ENCODE measurements at regions not wholly inside any gene's neighbourhood (a gene's known extent, or its start where the extent isn't known, plus 50 kb on each side); places are given as distances from the start of the nearest gene placed in this dataset.

DNA sequence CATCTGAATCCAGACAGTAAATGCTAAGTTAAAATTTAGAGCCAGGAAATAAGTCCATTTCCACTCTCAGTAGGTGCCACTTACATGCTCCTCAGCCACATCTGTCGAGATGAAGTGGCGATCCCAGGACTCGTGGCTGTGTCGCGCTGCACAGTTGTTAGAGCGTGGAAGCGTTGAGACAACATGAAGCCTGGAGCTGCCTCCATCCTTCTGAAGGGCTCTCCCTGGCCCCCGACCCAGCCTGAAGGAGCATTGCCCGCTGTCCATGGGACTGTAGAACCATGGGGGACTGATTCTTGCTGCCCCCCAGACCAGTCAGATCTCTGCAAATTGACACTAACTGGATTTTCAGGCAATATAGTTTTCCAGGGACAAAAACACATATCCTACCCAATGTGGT lies 58.9 kb downstream of the IRX1 start:
- no peak for ATAC-seq
- no peaks in the 10 kb centered on the region for H3K9me3 ChIP-seq
- H3K4me3 ChIP-seq: no peak overlapping the region
- H3K27me3 ChIP-seq: peaks cover 32% of the 10 kb centered on the region
- TF ChIP-seq EP300 (IDR thresholded peaks at IDR 0.05) (no peak), POLR2A (IDR thresholded peaks at IDR 0.05) (no peak), POLR2AphosphoS5 (IDR thresholded peaks at IDR 0.05) (no peak)
- TF ChIP-seq, protein P1, sequence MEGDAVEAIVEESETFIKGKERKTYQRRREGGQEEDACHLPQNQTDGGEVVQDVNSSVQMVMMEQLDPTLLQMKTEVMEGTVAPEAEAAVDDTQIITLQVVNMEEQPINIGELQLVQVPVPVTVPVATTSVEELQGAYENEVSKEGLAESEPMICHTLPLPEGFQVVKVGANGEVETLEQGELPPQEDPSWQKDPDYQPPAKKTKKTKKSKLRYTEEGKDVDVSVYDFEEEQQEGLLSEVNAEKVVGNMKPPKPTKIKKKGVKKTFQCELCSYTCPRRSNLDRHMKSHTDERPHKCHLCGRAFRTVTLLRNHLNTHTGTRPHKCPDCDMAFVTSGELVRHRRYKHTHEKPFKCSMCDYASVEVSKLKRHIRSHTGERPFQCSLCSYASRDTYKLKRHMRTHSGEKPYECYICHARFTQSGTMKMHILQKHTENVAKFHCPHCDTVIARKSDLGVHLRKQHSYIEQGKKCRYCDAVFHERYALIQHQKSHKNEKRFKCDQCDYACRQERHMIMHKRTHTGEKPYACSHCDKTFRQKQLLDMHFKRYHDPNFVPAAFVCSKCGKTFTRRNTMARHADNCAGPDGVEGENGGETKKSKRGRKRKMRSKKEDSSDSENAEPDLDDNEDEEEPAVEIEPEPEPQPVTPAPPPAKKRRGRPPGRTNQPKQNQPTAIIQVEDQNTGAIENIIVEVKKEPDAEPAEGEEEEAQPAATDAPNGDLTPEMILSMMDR (IDR thresholded peaks at IDR 0.05): no peak
- WGBS, 2 donors (ENCODE audit: low coverage in 1 of 2): 60% methylated on average over 1 of the region's 9 CpGs; no CpG with 5 or more reads in 1 of the 2 donors
- no peaks in the 10 kb centered on the region for H3K36me3 ChIP-seq
- H3K27ac ChIP-seq: no peak overlapping the region
- no peaks in the 10 kb centered on the region for H3K4me1 ChIP-seq

DNA sequence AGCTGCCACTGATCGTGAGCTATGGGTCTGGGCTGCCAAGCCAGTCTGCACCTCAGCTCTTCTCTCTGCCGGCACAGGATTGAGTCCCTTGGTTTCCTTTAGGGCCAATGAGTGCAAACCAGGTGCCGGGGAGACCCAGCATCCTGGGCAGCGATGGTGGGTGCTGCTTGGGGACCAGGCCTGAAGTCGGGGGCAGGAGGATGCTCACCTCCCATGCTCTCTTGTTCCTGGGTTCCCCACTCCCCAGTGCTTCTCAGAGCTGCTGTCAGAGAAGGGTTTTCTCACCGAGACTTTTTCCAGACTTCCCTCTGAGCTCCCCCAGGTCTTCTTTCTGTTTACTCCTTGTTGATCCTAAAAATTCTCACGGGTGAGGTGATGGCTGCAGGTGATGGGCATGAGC lies 61.2 kb downstream of the IRX1 start:
- no peak for ATAC-seq

DNA sequence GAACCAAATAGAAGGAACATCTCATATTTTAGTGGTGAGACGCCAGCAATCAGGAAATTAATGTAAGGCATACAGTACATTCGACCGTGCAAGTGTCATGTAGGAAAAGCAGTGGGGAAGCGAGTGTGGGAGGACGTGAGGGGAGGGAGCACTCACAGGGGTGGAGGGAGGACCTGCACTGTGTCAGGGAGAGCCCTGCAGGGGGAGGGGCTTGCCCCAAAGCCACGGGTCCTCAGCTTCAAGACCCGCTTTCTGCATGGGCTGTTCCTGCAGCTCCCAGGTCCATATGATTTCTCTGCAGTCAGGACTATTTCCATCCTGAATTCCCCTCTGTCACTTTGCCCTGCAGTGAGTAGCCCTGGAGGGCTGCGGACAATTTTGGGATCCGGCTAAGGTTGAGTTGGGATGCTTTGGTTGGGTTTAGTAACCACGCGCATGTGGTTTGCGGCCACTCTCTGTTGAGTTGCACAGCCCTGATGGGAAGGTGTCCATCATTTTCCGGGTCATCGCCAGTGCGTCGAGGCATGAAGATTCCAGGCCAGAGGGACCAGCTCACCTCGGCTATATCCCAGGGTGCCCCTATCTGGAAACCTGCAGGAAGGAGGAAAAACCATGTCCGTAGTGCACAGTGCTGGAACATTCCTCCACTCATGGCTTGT lies 61.9 kb downstream of the IRX1 start:
- no peaks in the 10 kb centered on the region for H3K4me1 ChIP-seq
- WGBS, 2 donors (ENCODE audit: low coverage in 1 of 2): 40 to 71% methylated on average over 1 to 13 of the region's 18 CpGs
- no peak for ATAC-seq
- H3K36me3 ChIP-seq: no peaks in the 10 kb centered on the region
- peaks cover 16% of the 10 kb centered on the region for H3K27me3 ChIP-seq
- TF ChIP-seq EP300 (IDR thresholded peaks at IDR 0.05) (no peak), POLR2AphosphoS5 (IDR thresholded peaks at IDR 0.05) (no peak), POLR2A (IDR thresholded peaks at IDR 0.05) (no peak)
- TF ChIP-seq, protein P1 (IDR thresholded peaks at IDR 0.05): no peak
- no peak overlapping the region for H3K27ac ChIP-seq
- no peak overlapping the region for H3K4me3 ChIP-seq
- H3K9me3 ChIP-seq: no peaks in the 10 kb centered on the region

More for the DNA sequence above, 61.2 kb downstream of the IRX1 start:
- no peak overlapping the region for H3K4me3 ChIP-seq
- no peak overlapping the region for H3K27ac ChIP-seq
- H3K27me3 ChIP-seq: peaks cover 21% of the 10 kb centered on the region
- WGBS, 2 donors (ENCODE audit: low coverage in 1 of 2): 80% methylated on average over 2 of the region's 7 CpGs; no CpG with 5 or more reads in 1 of the 2 donors
- no peaks in the 10 kb centered on the region for H3K36me3 ChIP-seq
- H3K9me3 ChIP-seq: no peaks in the 10 kb centered on the region
- H3K4me1 ChIP-seq: no peaks in the 10 kb centered on the region
- TF ChIP-seq POLR2AphosphoS5 (IDR thresholded peaks at IDR 0.05) (no peak), POLR2A (IDR thresholded peaks at IDR 0.05) (no peak), EP300 (IDR thresholded peaks at IDR 0.05) (no peak)
- TF ChIP-seq, protein P1 (IDR thresholded peaks at IDR 0.05): no peak

DNA sequence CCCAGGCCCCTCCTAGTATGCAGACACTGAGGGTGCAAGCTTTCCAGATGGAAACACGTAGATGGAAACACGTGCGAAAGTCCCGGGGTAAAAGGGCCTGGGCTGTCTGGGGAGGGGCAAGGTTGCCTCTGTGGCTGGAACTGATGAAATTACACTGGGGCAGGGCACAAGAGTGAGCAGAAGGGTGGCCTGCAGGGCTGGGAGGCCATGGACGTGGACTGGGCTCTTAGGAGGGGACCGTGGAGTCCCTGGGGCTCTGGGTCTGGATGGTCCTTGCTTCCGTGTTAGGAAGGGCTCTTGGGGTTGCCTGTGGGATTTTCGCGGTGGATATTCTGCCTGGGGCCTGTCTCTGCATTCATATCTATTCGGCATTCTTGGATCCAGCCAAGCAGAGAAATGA lies 63.3 kb downstream of the IRX1 start:
- no peak overlapping the region for H3K27ac ChIP-seq
- WGBS, 2 donors (ENCODE audit: low coverage in 1 of 2): 85 to 91% methylated on average over 5 to 10 of the region's 10 CpGs
- H3K4me1 ChIP-seq: no peaks in the 10 kb centered on the region
- H3K9me3 ChIP-seq: no peaks in the 10 kb centered on the region
- no peaks in the 10 kb centered on the region for H3K36me3 ChIP-seq
- peaks cover 11% of the 10 kb centered on the region for H3K27me3 ChIP-seq
- ATAC-seq: no peak
- no peak overlapping the region for H3K4me3 ChIP-seq
- TF ChIP-seq POLR2AphosphoS5 (IDR thresholded peaks at IDR 0.05) (no peak), POLR2A (IDR thresholded peaks at IDR 0.05) (no peak), EP300 (IDR thresholded peaks at IDR 0.05) (no peak)
- TF ChIP-seq, protein P1 (IDR thresholded peaks at IDR 0.05): no peak

DNA sequence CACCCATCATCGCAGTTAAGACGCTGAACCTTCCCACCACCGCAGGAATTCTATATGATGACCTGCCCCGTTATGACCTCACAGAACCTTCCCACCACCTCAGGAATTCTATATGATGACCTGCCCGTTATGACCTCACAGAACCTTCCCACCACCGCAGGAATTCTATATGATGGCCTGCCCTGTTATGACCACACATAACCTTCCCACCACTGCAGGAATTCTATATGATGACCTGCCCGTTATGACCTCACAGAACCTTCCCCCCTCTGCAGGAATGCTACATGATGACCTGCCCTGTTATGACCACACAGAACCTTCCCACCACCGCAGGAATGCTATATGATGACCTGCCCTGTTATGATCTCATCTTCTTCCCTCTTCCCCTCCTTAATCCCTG lies 64.3 kb downstream of the IRX1 start:
- 53 to 72% methylated on average over 7 to 8 of the region's 8 CpGs for WGBS, 2 donors (ENCODE audit: low coverage in 1 of 2)
- peaks cover 11% of the 10 kb centered on the region for H3K27me3 ChIP-seq
- H3K27ac ChIP-seq: no peak overlapping the region
- ATAC-seq: no peak
- H3K4me1 ChIP-seq: no peaks in the 10 kb centered on the region
- H3K36me3 ChIP-seq: no peaks in the 10 kb centered on the region
- no peak overlapping the region for H3K4me3 ChIP-seq
- no peaks in the 10 kb centered on the region for H3K9me3 ChIP-seq
- TF ChIP-seq EP300 (IDR thresholded peaks at IDR 0.05): no peak
- TF ChIP-seq, protein P1 (IDR thresholded peaks at IDR 0.05): no peak
- TF ChIP-seq POLR2AphosphoS5 (IDR thresholded peaks at IDR 0.05): no peak
- TF ChIP-seq POLR2A (IDR thresholded peaks at IDR 0.05): no peak
